GM19351 (cell line): ENCODE measurements at regions not wholly inside any gene's neighbourhood (a gene's known extent, or its start where the extent isn't known, plus 50 kb on each side); places are given as distances from the start of the nearest gene placed in this dataset.
"Not testable (repeated sequence)": the region's sequence is repeated elsewhere in the genome, so short reads cannot be mapped to it uniquely, and the experiment has no call there.

Experiments
- ATAC-seq: cut with Tn5 transposase; IDR thresholded peaks from one replicate; pipeline ENCODE4 v1.9.1; 2021; ENCODE audit warnings: mild to moderate bottlenecking, moderate library complexity; ENCODE audit not compliant: unreplicated experiment

DNA sequence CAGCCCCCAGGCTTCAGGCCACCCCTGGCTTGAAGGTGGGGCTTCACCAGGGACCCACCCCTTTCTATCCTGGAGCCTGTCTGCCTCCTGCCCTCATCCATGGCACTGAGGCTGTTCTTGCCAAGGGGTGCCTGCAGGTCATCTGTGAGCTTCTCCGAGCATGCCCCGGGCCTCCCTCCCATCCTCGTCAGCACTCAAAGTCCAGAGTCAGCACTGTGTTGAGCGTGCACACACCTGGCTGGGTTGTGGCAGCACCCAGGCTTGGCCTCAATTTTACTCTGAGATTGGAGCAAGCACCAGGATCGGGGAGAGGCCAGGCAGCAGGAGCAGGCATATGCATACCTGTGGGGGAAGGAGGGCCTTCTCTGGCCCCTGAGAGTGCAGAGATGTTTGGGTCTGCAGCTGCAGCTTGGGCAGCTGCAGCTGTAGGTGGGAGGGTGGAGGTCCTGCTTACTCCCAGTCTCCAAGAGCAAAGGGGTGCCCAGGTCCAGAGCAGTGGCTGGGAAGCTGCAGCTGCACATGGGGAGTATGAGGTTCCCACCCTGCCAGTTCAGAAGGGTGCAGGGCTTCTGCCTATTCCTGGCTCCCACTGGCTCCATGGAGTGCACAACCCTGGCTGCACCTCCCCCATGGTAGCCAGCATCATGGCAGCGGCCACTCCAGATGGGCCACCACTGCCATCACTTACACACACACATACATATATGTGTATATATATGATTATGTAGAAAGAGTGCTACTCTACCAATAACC, 488.7 kb downstream of the JRKL start:
- ATAC-seq: no peak

DNA sequence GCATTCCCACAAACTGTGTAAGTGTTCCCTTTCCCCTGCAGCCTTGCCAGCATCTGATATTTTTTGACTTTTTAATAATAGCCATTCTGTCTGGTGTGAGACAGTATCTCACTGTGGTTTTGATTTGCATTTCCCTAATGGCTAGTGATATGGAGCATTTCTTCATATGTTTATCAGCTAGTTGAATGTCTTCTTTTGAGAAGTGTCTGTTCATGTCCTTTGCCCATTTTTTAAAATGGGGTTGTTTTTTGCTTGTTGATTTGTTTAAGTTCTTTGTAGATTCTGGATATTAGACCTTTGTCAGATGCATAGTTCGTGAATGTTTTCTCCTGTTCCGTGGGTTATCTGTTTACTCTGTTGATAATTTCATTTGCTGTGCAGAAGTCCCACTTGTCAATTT, 492.8 kb downstream of the JRKL start:
- ATAC-seq: not testable (repeated sequence)

DNA sequence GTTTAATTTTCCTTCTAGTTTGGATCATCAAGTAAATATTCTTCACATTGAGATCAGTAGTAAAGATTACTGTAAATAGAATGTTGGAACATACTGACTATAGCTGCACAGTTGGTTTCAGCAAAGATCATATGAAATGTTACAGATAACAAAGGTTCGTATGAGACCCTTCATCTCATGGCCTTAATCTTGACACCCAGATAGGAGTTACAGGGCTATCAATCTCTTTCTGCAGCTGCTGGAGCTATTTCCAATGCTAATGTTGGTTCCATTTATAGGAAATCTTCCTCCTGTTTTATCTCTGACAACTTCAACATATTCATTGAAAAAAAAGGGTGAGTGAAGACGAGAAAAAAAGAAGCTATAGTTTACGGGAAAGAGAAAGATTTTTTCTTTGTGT, 495.6 kb downstream of the JRKL start:
- no peak for ATAC-seq

- no peak for ATAC-seq
Observed at GRCh38 chr11:96885912-96886311, 496.1 kb downstream of the JRKL start.

DNA sequence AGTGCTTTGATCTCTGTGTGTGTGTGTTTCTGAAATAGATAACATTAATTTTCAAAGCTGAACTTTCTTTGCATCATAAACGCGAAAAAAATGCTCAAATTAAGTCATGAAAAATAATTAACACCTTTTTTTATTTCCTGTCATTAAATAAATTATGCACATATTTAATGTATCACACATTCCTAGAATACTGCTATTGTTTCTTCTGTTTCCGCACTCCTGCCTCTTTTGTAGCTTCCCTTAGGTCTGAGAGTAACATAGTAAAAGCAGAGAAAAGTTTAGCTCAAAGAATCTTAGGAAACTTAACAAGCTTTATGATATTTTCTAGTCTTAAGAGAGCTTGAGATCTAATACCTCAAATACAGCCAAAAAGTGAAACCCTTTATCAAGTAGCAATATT, 504.2 kb downstream of the JRKL start:
- no peak for ATAC-seq

DNA sequence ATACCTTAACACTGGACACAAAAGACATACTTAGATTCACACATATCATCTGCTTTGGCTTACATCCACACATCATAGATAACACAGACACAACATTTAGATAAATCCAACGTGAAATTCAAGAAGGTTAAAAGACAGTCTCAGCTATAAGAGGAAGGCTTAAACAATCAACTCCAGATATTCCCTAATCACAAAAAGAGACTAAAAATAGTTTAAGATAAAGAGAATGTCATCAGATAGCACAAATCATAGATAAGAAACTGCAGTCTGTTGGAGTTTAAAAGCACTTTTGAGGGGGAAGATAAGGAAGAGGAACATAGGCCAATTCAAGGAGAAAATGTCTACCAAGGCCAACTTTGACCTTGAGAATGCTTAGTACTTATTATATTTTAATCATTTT, 504.8 kb downstream of the JRKL start:
- no peak for ATAC-seq

DNA sequence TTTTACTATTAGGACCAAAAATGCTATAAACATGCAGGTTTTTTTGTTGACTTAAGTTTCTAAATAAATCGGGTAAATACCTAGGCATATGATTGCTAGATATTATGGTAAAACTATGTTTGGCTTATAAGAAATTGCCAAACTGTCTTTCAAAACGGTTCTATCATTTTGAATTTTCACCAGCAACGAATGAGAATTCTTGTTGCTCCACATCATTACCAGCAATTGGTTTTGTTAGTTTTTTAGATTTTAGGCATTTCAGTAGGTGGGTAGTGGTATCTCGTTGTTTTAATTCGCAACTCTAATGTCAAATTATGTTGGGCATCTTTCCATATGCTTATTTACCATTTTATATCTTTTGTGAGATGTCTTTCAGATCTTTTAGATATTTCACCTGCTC, 510.2 kb downstream of the JRKL start:
- ATAC-seq: no peak

GRCh38 chr11:96905143-96905542, 515.3 kb downstream of the JRKL start:
- ATAC-seq: no peak

DNA sequence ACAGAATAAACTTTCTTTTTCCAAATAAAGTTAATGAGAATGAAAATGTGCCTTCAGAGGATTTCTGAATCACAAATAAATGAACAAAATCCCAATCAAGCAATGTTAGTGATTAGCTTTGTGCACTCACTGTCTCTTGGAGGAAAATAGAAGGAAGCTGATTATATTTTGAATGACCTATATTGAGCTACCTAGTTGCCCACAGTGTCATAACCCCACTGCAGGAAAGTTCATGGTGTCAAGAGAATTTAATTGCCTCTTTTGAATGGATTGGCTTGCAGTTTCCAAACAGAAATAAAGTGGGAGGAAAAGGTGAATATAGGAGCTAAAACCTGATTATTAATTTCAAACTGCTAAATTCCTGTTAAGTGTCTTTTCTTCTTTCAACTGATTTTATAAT, 515.9 kb downstream of the JRKL start:
- no peak for ATAC-seq

DNA sequence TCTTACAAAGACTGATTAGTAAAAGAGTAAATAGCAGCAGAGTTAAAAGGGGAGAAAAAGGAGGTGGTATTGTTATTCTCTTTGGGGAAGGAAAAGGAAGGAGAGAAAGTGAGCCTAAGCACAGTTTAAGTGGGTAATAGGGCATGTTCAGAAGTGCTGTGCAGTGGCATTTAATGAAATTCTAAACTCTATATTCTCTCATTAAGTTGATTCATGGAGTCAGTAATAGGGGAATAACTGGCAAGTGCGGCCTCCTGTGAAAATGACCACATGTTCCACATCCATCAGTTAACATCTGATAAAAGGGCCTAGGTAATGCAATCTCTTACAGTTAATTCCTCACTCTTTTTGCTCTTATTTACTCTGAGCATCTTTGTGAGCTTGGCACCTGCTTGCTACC, 516.7 kb downstream of the JRKL start:
- ATAC-seq: no peak

GRCh38 chr11:96925862-96926261, 536.0 kb downstream of the JRKL start:
- ATAC-seq: no peak

- no peak for ATAC-seq
Observed at GRCh38 chr11:96940227-96940626, 550.4 kb downstream of the JRKL start.

GRCh38 chr11:96942855-96943254, 553.0 kb downstream of the JRKL start:
- ATAC-seq: no peak

DNA sequence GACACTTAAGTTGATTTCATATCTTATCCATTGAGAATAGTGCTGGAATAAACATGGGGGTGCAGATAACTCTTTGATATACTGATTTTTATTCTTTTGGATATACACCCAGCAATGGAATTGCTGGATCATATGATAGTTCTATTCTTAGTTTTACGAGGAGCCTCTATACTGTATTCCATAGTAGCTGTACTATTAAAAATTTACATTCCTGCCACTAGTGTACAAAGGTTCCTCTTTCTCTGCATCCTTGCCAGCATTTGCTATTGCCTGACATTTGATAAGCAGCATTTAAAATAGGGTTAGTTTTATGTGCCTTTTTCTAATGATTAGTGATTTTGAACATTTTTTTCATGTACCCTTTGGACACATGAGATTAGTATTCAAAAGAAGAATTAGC, 554.2 kb downstream of the JRKL start:
- no peak for ATAC-seq

GRCh38 chr11:96948066-96948465, 558.3 kb downstream of the JRKL start:
- no peak for ATAC-seq

GRCh38 chr11:96949464-96949863, 559.7 kb downstream of the JRKL start:
- ATAC-seq: no peak

DNA sequence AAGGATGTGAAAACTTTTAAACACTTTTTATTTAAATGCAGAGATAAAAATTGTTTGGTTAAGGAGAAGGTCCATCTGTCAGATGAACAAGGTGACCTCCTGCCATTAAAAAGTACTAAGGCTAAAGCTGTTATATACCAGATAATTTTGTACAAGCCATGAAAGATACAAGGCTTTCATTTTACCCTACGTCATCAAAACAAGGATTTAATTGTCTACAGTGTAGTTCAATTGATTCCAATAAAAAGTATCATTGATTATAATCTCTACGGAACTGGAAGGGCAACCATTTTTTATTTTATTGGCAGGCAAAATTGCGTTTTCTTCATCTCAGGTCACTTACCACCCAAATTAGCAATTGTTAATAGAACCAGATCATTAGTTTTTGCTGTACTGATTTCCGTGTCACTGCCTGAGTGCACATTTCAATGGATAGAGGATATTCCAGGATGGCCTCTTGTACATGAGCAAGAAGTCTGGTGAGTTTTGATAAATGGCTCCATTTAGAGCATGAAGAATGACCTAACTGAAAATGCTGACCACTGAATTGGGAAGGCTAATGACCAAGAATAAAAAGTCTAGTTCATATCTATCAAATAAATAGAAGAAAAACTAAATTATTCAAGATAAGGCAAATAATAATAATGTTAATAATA, 564.9 kb downstream of the JRKL start:
- no peak for ATAC-seq

- ATAC-seq: no peak
Observed at GRCh38 chr11:96960476-96960875, 570.7 kb downstream of the JRKL start.

- ATAC-seq: no peak
Observed at GRCh38 chr11:96960926-96961325, 571.1 kb downstream of the JRKL start.

DNA sequence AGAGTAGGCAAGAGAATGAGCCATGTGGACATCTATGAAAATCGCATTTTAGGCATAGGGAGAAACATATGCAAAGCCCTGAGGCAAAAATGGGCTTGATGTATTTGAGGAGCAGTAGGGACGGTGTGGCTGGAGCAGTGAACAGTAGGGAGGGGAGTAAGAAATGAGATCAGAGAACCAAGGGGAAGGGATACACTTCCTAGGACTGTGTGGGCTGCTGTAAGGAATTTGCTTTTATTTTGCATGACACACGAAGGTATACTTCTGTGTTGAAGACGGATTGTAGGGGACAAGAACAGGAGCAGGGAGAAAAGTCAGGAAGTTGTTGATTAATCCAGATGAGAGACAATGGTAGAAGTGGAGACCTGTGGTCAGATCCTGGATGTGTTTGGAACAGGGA, 572.1 kb downstream of the JRKL start:
- ATAC-seq: no peak

DNA sequence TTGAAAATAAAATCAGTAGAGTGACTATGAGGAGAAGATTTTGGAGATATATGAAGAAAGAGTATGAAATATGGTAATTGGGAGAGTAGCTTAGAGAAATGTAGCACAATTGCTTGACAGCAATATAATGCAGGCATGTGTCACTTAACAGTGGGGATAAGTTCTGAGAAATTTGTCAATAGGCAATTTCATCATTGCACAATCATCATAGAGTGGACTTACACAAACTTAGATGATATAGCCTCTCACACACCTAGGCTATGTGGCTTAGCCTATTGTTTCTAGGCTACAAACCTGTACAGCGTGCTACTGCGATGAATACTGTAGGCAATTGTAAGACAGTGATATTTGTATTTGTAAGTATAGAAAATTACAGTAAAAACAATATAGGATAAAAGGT, 573.6 kb downstream of the JRKL start:
- no peak for ATAC-seq

GRCh38 chr11:96964661-96965060, 574.8 kb downstream of the JRKL start:
- ATAC-seq: no peak

- no peak for ATAC-seq
Observed at GRCh38 chr11:96967616-96968015, 577.8 kb downstream of the JRKL start.
